WTC11 (cell line): ENCODE measurements at regions not wholly inside any gene's neighbourhood (a gene's known extent, or its start where the extent isn't known, plus 50 kb on each side); places are given as distances from the start of the nearest gene placed in this dataset.

Experiments
- ATF6 ChIP-seq: sonication (generic); formaldehyde crosslinking; IDR thresholded peaks from 2 replicates; pipeline ENCODE4 v1.8.1; 2023; ENCODE audit warnings: mild to moderate bottlenecking, missing genetic modification reagents
- CBFB ChIP-seq: sonication (generic); formaldehyde crosslinking; IDR thresholded peaks from 2 replicates; pipeline ENCODE4 v1.8.1; 2022; ENCODE audit warnings: mild to moderate bottlenecking, low read depth, missing genetic modification reagents
- CREB1 ChIP-seq: sonication (generic); formaldehyde crosslinking; IDR thresholded peaks from 2 replicates; pipeline ENCODE4 v1.8.0; 2023; ENCODE audit warnings: mild to moderate bottlenecking, missing genetic modification reagents
- CREM ChIP-seq: sonication (generic); formaldehyde crosslinking; IDR thresholded peaks from 2 replicates; pipeline ENCODE4 v1.8.1; 2022; ENCODE audit warnings: mild to moderate bottlenecking, missing genetic modification reagents, moderate library complexity
- CTCF ChIP-seq: fragments of 200-600 bp; IDR thresholded peaks from 2 replicates; pipeline ENCODE4 v1.8.0; 2022; ENCODE audit warnings: antibody characterized with exemption
- E2F1 ChIP-seq: sonication (generic); formaldehyde crosslinking; IDR thresholded peaks from 2 replicates; pipeline ENCODE4 v1.8.0; 2022; ENCODE audit warnings: mild to moderate bottlenecking, missing genetic modification reagents
- EMX1 ChIP-seq: fragments of 250-450 bp; sonication (Bioruptor Pico); IDR thresholded peaks from 2 replicates; pipeline ENCODE4 v1.8.0; 2021; ENCODE audit warnings: mild to moderate bottlenecking
- FOXK1 ChIP-seq: sonication (generic); formaldehyde crosslinking; IDR thresholded peaks from 2 replicates; pipeline ENCODE4 v1.8.0; 2022; ENCODE audit warnings: mild to moderate bottlenecking, moderate library complexity, missing genetic modification reagents
- KAT7 ChIP-seq: sonication (generic); formaldehyde crosslinking; IDR thresholded peaks from 2 replicates; pipeline ENCODE4 v1.8.1; 2023; ENCODE audit warnings: missing genetic modification reagents, mild to moderate bottlenecking, borderline replicate concordance
- MYBL2 ChIP-seq: sonication (generic); formaldehyde crosslinking; IDR thresholded peaks from 2 replicates; pipeline ENCODE4 v1.8.1; 2023; ENCODE audit warnings: mild to moderate bottlenecking, moderate library complexity, missing genetic modification reagents
- NFE2L1 ChIP-seq: sonication (generic); formaldehyde crosslinking; IDR thresholded peaks from 2 replicates; pipeline ENCODE4 v1.8.1; 2023; ENCODE audit warnings: missing genetic modification reagents
- PRDM15 ChIP-seq: sonication (generic); formaldehyde crosslinking; IDR thresholded peaks from 2 replicates; pipeline ENCODE4 v1.8.0; 2022; ENCODE audit warnings: missing genetic modification reagents
- ZNF138 ChIP-seq: sonication (generic); formaldehyde crosslinking; conservative IDR thresholded peaks from 2 replicates; pipeline ENCODE4 v1.8.1; 2022; ENCODE audit warnings: mild to moderate bottlenecking, moderate library complexity, missing genetic modification reagents

GRCh38 chr1:96259399-96259798 lies 462.2 kb upstream of the PTBP2 start:
- TF ChIP-seq CTCF (no peak), KAT7 (CRISPR knock-in tag) (no peak), EMX1 (CRISPR knock-in tag) (no peak), CREB1 (CRISPR knock-in tag) (no peak), FOXK1 (CRISPR knock-in tag) (no peak), ATF6 (CRISPR knock-in tag) (no peak), MYBL2 (CRISPR knock-in tag) (no peak), ZNF138 (CRISPR knock-in tag) (no peak), E2F1 (CRISPR knock-in tag) (no peak), NFE2L1 (no peak), PRDM15 (CRISPR knock-in tag) (no peak), CBFB (CRISPR knock-in tag) (no peak), CREM (CRISPR knock-in tag) (no peak)
